AG20443 (cell line): ENCODE measurements at regions not wholly inside any gene's neighbourhood (a gene's known extent, or its start where the extent isn't known, plus 50 kb on each side); places are given as distances from the start of the nearest gene placed in this dataset.
"Not testable (repeated sequence)": the region's sequence is repeated elsewhere in the genome, so short reads cannot be mapped to it uniquely, and the experiment has no call there.

Experiments used
- DNase-seq: peaks from one replicate; pipeline ENCODE4 v3.0.0; 2012; ENCODE audit warnings: low spot score, mixed read lengths

DNA sequence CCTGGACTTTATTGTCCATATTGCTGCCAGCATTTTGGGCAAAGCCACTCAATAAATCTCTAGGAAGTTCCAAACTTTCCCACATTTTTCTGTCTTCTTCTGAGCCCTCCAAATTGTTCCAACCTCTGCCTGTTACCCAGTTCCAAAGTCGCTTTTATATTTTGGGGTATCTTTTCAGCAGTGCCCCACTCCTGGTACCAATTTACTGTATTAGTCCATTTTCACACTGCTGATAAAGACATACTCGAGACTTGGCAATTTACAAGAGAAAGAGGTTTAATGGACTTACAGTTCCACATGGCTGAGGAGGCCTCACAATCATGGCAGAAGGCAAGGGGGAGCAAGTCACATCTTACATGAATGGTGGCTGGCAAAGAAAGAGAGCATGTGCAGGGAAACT lies 53.4 kb downstream of the AHSP start:
- DNase-seq, result not testable (repeated sequence)

- not testable (repeated sequence) for DNase-seq
Observed at GRCh38 chr16:31601737-31602384, 74.2 kb downstream of the AHSP start.

DNA sequence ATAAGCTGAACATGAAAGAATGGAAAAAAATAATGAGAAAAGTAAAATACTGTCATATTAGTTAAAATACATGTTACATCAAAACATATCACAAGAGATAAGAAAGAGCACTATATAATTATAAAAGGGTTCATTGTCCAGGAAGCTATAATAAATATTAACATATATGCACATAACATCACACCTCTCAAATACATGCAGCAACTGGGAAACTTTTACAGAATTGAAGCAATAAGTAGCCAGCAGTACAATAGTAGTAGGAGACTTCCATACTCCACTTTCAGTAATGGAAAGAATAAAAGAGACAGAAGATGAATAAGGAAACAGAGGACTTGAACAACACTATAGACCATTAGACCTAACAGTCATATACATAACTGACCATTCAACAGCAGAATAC lies 90.4 kb downstream of the AHSP start:
- DNase-seq, result no peak

DNA sequence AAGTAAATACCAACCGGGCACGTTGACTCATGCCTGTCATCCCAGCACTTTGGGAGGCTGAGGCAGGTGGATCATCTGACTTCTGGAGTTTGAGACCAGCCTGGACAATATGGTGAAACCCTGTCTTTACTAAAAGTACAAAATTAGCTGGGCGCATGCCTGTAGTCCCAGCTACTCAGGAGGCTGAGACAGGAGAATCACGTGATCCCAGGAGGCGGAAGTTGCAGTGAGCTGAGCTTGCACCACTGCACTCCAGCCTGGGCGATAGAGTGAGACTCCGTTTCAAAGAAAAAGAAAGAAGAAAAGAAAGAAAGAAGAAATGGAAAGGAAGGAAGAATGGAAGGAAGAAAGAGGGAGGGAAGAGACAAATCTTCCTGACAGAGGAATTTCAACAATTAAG lies 108.7 kb downstream of the AHSP start:
- DNase-seq, result no peak

DNA sequence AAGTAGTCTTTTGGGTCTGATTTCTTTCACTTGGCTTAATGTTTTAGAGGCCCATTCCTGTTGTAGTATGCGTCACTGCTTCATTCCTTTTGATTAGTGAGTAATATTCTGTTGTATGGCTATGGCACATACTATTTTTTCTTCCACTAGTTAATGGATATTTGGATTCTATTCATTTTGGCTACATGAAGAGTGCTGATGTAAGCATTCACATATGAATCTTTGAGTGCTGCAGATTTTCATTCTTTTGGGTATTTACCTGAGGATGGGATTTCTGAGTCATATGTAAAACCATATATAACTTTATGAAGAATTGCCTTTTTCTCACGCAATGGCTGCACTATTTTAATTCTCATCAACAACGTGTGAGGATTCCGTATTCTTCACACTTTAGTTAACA lies 113.6 kb downstream of the AHSP start:
- DNase-seq, result no peak

DNA sequence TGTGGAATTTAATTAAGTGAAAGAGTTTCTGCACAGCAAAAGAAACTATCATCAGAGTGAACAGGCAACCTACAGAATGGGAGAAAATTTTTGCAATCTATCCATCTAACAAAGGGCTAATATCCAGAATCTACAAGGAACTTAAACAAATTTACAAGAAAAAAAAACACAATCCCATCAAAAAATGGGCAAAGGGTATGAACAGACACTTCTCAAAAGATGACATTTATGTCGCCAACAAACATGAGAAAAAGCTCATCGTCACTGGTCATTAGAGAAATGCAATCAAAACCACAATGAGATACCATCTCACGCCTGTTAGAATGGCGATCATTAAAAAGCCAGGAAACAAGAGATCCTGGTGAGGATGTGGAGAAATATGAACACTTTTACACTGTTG lies 128.0 kb downstream of the AHSP start:
- DNase-seq, result not testable (repeated sequence)

GRCh38 chr16:31664683-31665482 lies 137.2 kb downstream of the AHSP start:
- DNase-seq, result no peak

DNA sequence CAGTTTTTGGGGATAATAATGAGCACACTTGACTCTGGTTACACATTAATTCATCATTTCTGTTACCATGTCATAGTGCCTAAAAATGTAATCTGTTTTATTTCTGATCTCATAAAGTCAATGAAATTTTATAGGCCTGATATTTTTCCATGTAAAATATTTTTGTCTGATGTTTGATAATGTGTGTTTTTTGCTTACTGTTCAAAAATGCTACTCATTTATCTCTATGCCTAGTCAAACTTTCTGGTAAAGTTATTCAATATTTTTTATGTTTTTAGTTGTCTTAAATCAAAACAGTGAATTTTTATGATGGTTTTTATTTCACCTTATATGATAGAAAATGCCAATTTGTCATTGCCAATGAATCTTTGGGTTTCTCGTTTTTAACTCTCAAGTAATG lies 147.0 kb downstream of the AHSP start:
- DNase-seq, result no peak

GRCh38 chr16:31676731-31677130 lies 149.0 kb downstream of the AHSP start:
- no peak for DNase-seq

GRCh38 chr16:31678649-31679325 lies 151.1 kb downstream of the AHSP start:
- no peak for DNase-seq

GRCh38 chr16:31689331-31689730 lies 161.6 kb downstream of the AHSP start:
- not testable (repeated sequence) for DNase-seq

- not testable (repeated sequence) for DNase-seq
Observed at GRCh38 chr16:31692338-31692737, 164.6 kb downstream of the AHSP start.

GRCh38 chr16:31693733-31694132 lies 166.0 kb downstream of the AHSP start:
- DNase-seq, result no peak

DNA sequence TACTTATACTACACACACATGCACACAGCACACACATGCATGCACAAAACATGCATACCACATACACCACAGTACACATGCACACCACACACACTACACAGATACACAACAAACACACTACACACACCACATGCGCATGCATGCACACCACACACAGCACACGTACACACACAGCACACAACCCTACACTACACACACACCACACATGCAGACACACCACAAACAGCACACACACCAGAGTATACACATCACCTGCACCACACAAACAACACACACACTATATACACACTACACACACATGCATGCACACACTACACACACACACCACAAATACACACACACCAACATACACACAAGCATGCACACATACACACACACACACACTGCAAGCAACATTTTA lies 166.8 kb downstream of the AHSP start:
- no peak for DNase-seq

DNA sequence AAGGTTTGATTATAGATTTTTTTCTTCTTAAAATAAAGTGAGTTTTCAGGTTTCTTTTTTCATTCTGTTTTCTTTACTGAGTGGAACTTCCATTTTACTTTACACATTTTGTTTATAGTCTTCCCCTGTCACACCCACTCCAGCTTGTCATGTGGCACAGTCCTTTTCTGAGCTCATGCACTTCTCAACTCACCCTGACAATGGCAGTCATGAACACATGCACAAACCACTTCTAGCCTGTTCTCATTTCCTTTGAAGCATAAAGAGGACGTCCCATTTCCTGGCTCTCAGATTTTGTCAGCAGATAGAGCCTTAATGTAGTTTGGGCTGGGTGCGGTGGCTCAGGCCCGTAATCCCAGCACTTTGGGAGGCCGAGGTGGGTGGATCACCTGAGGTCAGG lies 168.0 kb downstream of the AHSP start:
- no peak for DNase-seq

DNA sequence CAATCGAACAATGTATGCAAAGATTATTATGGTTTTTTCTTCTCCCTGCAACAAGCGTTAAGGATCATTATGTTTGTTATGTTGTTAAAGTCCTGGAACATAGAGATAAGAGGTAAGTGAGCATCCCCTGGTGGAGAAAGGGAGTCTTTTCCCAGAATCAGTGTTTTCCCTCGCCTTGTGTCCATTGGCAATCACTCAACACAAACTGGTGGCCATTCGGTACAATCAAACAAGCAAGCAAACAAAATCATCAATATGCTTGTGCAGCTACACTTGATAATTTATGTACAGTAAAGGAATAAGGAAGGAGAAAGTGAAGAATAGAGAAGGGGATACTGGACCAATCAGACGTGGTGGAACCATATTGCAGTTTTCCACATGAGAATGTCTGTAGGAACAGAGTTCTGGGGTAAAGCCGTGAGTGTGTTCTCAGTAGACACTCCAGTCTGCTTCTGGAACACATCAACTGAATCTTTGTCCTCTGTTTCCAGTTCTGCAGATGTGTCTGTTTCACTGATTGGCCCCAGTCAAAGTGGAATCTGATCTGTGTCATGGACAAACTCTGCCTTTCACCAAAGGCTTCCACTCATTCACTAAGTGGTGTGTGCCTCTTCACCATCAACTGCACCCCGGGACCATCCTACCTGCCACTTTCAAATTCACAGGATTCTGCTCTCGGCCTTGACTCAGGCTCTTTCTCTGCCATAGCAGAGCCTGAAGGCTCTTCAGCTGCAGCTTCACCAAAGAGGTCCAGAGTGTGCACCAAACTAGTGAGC lies 169.5 kb downstream of the AHSP start:
- peak; percentile 61 for DNase-seq

GRCh38 chr16:31697744-31698125 lies 170.0 kb downstream of the AHSP start:
- DNase-seq, result no peak

GRCh38 chr16:31698901-31699300 lies 171.2 kb downstream of the AHSP start:
- peak; percentile 1 for DNase-seq

- no peak for DNase-seq
Observed at GRCh38 chr16:31699601-31700000, 171.9 kb downstream of the AHSP start.

DNA sequence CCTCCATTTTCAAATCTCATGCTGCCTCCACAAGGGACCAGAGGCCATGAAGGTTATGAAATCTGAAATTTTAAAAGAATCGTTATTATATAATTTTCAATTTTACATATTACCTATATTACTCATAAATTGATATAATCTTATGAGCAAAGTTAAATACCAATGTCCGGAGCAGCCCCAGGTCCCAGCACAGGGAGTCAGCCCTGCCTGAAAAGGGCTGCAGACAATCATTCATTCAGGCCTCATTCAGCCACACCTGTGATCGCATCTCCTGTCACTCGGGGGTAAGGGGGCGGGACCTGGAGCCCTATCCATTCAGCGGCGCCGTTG lies 172.5 kb downstream of the AHSP start:
- peak; percentile 81 for DNase-seq

DNA sequence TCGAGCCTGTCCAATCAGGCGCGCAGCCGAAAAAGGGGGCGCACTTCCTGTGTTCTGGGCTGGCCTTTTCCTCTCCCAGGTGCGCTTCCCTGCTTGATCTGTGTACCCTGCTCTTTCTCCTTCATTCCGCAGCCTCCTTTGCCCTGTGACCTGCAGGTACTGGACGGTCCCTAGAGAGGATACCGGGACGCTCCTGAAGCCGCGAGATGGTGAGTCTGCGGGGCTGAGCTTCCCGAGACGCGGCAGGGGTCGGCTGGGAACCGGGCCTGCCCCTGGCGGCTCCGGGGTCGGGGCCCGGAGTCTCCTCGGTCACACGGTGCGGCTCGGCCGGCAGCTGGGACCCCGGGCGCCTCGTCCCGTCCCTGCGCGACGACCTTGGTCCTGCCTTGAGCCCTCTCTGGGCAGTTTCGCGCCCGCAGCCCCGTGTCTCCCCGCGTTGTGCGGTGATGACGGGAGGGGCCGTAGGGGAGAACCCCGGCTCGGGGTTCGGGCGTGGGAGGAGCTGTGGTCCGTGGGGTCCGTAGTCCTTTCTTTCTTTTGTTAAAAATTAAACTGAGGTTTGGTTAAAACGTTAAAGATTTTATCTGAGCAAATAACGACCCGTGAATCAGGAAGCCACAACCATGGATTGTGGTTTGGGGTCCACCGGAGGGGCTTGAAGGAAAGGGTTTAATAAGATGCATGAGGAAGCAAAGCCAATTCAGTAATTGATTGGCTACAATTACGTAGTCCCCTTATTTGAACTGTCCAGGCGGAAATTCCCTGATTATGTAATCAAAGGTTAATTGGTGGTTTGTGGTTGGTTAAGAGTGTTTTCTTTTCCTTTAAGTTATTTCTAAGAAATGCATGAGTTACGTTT lies 172.8 kb upstream of the ZNF267 start:
- DNase-seq, result peak; percentile 37

- no peak for DNase-seq
Observed at GRCh38 chr16:31701734-31702133, 171.9 kb upstream of the ZNF267 start.
